OCI-LY7 (cell line): ENCODE measurements at regions not wholly inside any gene's neighbourhood (a gene's known extent, or its start where the extent isn't known, plus 50 kb on each side); places are given as distances from the start of the nearest gene placed in this dataset.

Source experiments
- BruUV-seq: library from RNA; stranded (reverse); fragments of 400-500 nt; replicated peaks from 2 replicates; lab custom pipeline; 2021; lab: Mats Ljungman, UMichigan
- CTCF ChIA-PET: fragments of 300-600 bp; sonication (Branson Sonifier 250); formaldehyde crosslinking; loops from one replicate; lab custom pipeline; 2022; ENCODE audit warnings: antibody characterized with exemption; ENCODE audit not compliant: unreplicated experiment; lab: Charles Lee
- POLR2A ChIA-PET: fragments of 300-600 bp; sonication (Branson Sonifier 250); formaldehyde crosslinking; loops from one replicate; lab custom pipeline; 2022; ENCODE audit warnings: antibody characterized with exemption; lab: Charles Lee
- DNase-seq: peaks from one replicate; pipeline ENCODE4 v3.0.0-alpha.2; 2015; ENCODE audit warnings: low spot score
- H2AFZ ChIP-seq: fragments of 200-600 bp; sonication (generic), shearing (Covaris generic); 2 replicates; pipeline ENCODE4 v1.6.1; 2014; ENCODE audit warnings: mild to moderate bottlenecking, antibody characterized with exemption, low read length, moderate library complexity
- H3K27ac ChIP-seq: fragments of 200-600 bp; sonication (generic); 2 replicates; pipeline ENCODE4 v1.5.1; 2014; ENCODE audit warnings: mixed run types, low read depth, mild to moderate bottlenecking, moderate library complexity, low read length, inconsistent platforms; ENCODE audit not compliant: poor library complexity, severe bottlenecking
- H3K36me3 ChIP-seq: fragments of 200-600 bp; sonication (generic); 2 replicates; pipeline ENCODE4 v1.6.1; 2014; ENCODE audit warnings: mild to moderate bottlenecking, antibody characterized with exemption, low read length, moderate library complexity, mixed read lengths; ENCODE audit not compliant: insufficient read depth
- H3K4me1 ChIP-seq: fragments of 200-600 bp; sonication (generic); 2 replicates; pipeline ENCODE4 v1.5.1; 2014; ENCODE audit warnings: mild to moderate bottlenecking, low read length; ENCODE audit not compliant: insufficient read depth, poor library complexity, severe bottlenecking
- H3K4me2 ChIP-seq: fragments of 200-600 bp; sonication (generic); 2 replicates; pipeline ENCODE4 v1.6.1; 2014; ENCODE audit warnings: mild to moderate bottlenecking, low read length
- H3K4me3 ChIP-seq: fragments of 200-600 bp; sonication (generic); 2 replicates; pipeline ENCODE4 v1.5.1; 2014; ENCODE audit warnings: mild to moderate bottlenecking, low read depth, low read length; ENCODE audit not compliant: poor library complexity, severe bottlenecking
- H3K79me2 ChIP-seq: fragments of 200-600 bp; sonication (generic); 2 replicates; pipeline ENCODE4 v1.6.1; 2016; ENCODE audit warnings: low read depth, mild to moderate bottlenecking, low read length, moderate library complexity, mixed read lengths; ENCODE audit not compliant: insufficient read depth
- H3K9me2 ChIP-seq: fragments of 200-600 bp; sonication (generic); 2 replicates; pipeline ENCODE4 v1.6.1; 2016; ENCODE audit warnings: mild to moderate bottlenecking, low read length, mixed read lengths; ENCODE audit not compliant: insufficient read depth
- H3K9me3 ChIP-seq: fragments of 200-600 bp; sonication (generic); 2 replicates; pipeline ENCODE4 v1.6.1; 2014; ENCODE audit warnings: mild to moderate bottlenecking, mixed run types, low read length, mixed read lengths
- H4K20me1 ChIP-seq: fragments of 200-600 bp; sonication (generic); 2 replicates; pipeline ENCODE4 v1.6.1; 2014; ENCODE audit warnings: mild to moderate bottlenecking, antibody characterized with exemption, low read length, moderate library complexity, mixed read lengths; ENCODE audit not compliant: insufficient read depth
- CTCF ChIP-seq: fragments of 200-600 bp; sonication (generic); conservative IDR thresholded peaks from 2 replicates; pipeline ENCODE4 v1.5.1; 2014; ENCODE audit warnings: mild to moderate bottlenecking, antibody characterized with exemption, low read length, moderate library complexity, mixed read lengths
- EZH2phosphoT487 ChIP-seq: fragments of 200-600 bp; sonication (generic); IDR thresholded peaks from 2 replicates; pipeline ENCODE4 v1.6.1; 2018; ENCODE audit warnings: low read depth, borderline replicate concordance, mild to moderate bottlenecking, mixed run types, antibody characterized with exemption, low read length, moderate library complexity, mixed read lengths
- intact Hi-C: fragments of 100-400 bp; cut with micrococcal nuclease; formaldehyde crosslinking; loops from one replicate; pipeline ENCODE4 v1.10.0; 2022; ENCODE audit not compliant: unreplicated experiment

- no peak for TF ChIP-seq CTCF
- no peak for TF ChIP-seq EZH2phosphoT487
Observed at GRCh38 chr2:151042964-151043363, 218.7 kb downstream of the RBM43 start.

GRCh38 chr2:151040039-151040438, 221.6 kb downstream of the RBM43 start:
- Histone ChIP-seq H3K79me2 (no peaks in the 10 kb centered on the region), H3K4me2 (no peak overlapping the region), H3K36me3 (no peaks in the 10 kb centered on the region), H3K4me1 (no peaks in the 10 kb centered on the region), H2AFZ (no peak overlapping the region), H3K4me3 (no peak overlapping the region), H3K27ac (no peak overlapping the region), H3K9me2 (no peaks in the 10 kb centered on the region), H3K9me3 (no peaks in the 10 kb centered on the region), H4K20me1 (no peaks in the 10 kb centered on the region)
- no peak for DNase-seq
- CTCF ChIA-PET: no interaction called here
- no peak for TF ChIP-seq CTCF
- no peak for TF ChIP-seq EZH2phosphoT487
- no TSS peak for BruUV-seq
- intact Hi-C loops: no loop called here
- POLR2A ChIA-PET: no interaction called here

More at GRCh38 chr2:151042964-151043363, 218.7 kb downstream of the RBM43 start:
- POLR2A ChIA-PET: no interaction called here
- DNase-seq: no peak
- Histone ChIP-seq H3K9me3 (no peaks in the 10 kb centered on the region), H3K79me2 (no peaks in the 10 kb centered on the region), H4K20me1 (no peaks in the 10 kb centered on the region), H3K4me2 (no peak overlapping the region), H3K4me1 (no peaks in the 10 kb centered on the region), H3K36me3 (no peaks in the 10 kb centered on the region), H3K9me2 (no peaks in the 10 kb centered on the region), H2AFZ (no peak overlapping the region), H3K4me3 (no peak overlapping the region), H3K27ac (no peak overlapping the region)
- no TSS peak for BruUV-seq
- CTCF ChIA-PET: no interaction called here
- intact Hi-C loops: no loop called here

- H3K9me3 ChIP-seq: no peaks in the 10 kb centered on the region
- no peak overlapping the region for H3K4me3 ChIP-seq
- TF ChIP-seq EZH2phosphoT487 (no peak), CTCF (no peak)
- ChIA-PET POLR2A (no interaction called here), CTCF (no interaction called here)
- BruUV-seq: no TSS peak
- H2AFZ ChIP-seq: no peak overlapping the region
- H3K27ac ChIP-seq: no peak overlapping the region
- no peak for DNase-seq
- intact Hi-C loops: no loop called here
- no peaks in the 10 kb centered on the region for H3K36me3 ChIP-seq
- no peaks in the 10 kb centered on the region for H3K79me2 ChIP-seq
- H3K4me2 ChIP-seq: no peak overlapping the region
- no peaks in the 10 kb centered on the region for H3K9me2 ChIP-seq
- no peaks in the 10 kb centered on the region for H4K20me1 ChIP-seq
- H3K4me1 ChIP-seq: no peaks in the 10 kb centered on the region
Observed at GRCh38 chr2:151038516-151038915, 223.1 kb downstream of the RBM43 start.
